ENCODE measurements at regions not wholly inside any gene's neighbourhood (a gene's known extent, or its start where the extent isn't known, plus 50 kb on each side); places are given as distances from the start of the nearest gene placed in this dataset.
A peak's percentile ranks its signal among the peaks of the same experiment; 100 is the strongest.

- no peak for DNase-seq (ENCODE audit: low spot score)
- Histone ChIP-seq H2AFZ (no peak overlapping the region), H3K79me2 (no peaks in the 10 kb centered on the region), H3K36me3 (replicated peaks; ENCODE audit: insufficient read depth, low read depth) (no peaks in the 10 kb centered on the region), H3K27ac (no peak overlapping the region), H3K9me2 (replicated peaks; ENCODE audit: insufficient read depth) (no peaks in the 10 kb centered on the region), H3K27me3 (no peaks in the 10 kb centered on the region), H3K4me1 (ENCODE audit: insufficient read depth) (peaks cover 9% of the 10 kb centered on the region), H4K20me1 (ENCODE audit: insufficient read depth, poor library complexity, severe bottlenecking) (no peaks in the 10 kb centered on the region), H3K4me2 (no peak overlapping the region), H3K9me3 (ENCODE audit: low read depth) (no peaks in the 10 kb centered on the region), H3K4me3 (no peak overlapping the region)
- TF ChIP-seq EZH2 (IDR thresholded peaks at IDR 0.05; ENCODE audit: borderline replicate concordance) (no peak), EZH2phosphoT487 (IDR thresholded peaks at IDR 0.05; ENCODE audit: low read depth, severe bottlenecking, unreplicated experiment) (no peak)
- WGBS (ENCODE audit: low lambda C conversion rate, missing lambda C conversion rate) = 56% methylated on average over 5 of the region's 5 CpGs
These were observed 169.4 kb upstream of the ZNF462 start for GRCh38 chr9:106693558-106693957.

GRCh38 chr9:106696804-106697203 lies 166.2 kb upstream of the ZNF462 start:
- Histone ChIP-seq H3K36me3 (replicated peaks; ENCODE audit: insufficient read depth, low read depth) (no peaks in the 10 kb centered on the region), H3K9me2 (replicated peaks; ENCODE audit: insufficient read depth) (no peaks in the 10 kb centered on the region), H3K4me3 (no peak overlapping the region), H3K79me2 (no peaks in the 10 kb centered on the region), H3K4me2 (no peak overlapping the region), H3K9me3 (ENCODE audit: low read depth) (no peaks in the 10 kb centered on the region), H3K27ac (no peak overlapping the region), H3K4me1 (ENCODE audit: insufficient read depth) (peaks cover 9% of the 10 kb centered on the region), H2AFZ (no peak overlapping the region), H4K20me1 (ENCODE audit: insufficient read depth, poor library complexity, severe bottlenecking) (no peaks in the 10 kb centered on the region), H3K27me3 (no peaks in the 10 kb centered on the region)
- no peak for DNase-seq (ENCODE audit: low spot score)
- 84% methylated on average over 4 of the region's 4 CpGs for WGBS (ENCODE audit: low lambda C conversion rate, missing lambda C conversion rate)
- TF ChIP-seq CTCF (IDR thresholded peaks at IDR 0.05; ENCODE audit: poor library complexity) (no peak), EZH2phosphoT487 (IDR thresholded peaks at IDR 0.05; ENCODE audit: low read depth, severe bottlenecking, unreplicated experiment) (no peak), EZH2 (IDR thresholded peaks at IDR 0.05; ENCODE audit: borderline replicate concordance) (no peak)

- Histone ChIP-seq H3K27me3 (no peaks in the 10 kb centered on the region), H3K9me2 (replicated peaks; ENCODE audit: insufficient read depth) (no peaks in the 10 kb centered on the region), H3K4me3 (no peak overlapping the region), H4K20me1 (ENCODE audit: insufficient read depth, poor library complexity, severe bottlenecking) (no peaks in the 10 kb centered on the region), H3K79me2 (no peaks in the 10 kb centered on the region), H3K4me2 (peak overlapping the region; percentile 66), H3K4me1 (ENCODE audit: insufficient read depth) (peaks cover 9% of the 10 kb centered on the region), H3K9me3 (ENCODE audit: low read depth) (no peaks in the 10 kb centered on the region), H2AFZ (no peak overlapping the region), H3K36me3 (replicated peaks; ENCODE audit: insufficient read depth, low read depth) (no peaks in the 10 kb centered on the region), H3K27ac (no peak overlapping the region)
- WGBS (ENCODE audit: low lambda C conversion rate, missing lambda C conversion rate) = 63% methylated on average over 8 of the region's 8 CpGs
- TF ChIP-seq CTCF (IDR thresholded peaks at IDR 0.05; ENCODE audit: poor library complexity) (no peak), EZH2 (IDR thresholded peaks at IDR 0.05; ENCODE audit: borderline replicate concordance) (no peak), EZH2phosphoT487 (IDR thresholded peaks at IDR 0.05; ENCODE audit: low read depth, severe bottlenecking, unreplicated experiment) (no peak)
- no peak for DNase-seq (ENCODE audit: low spot score)
These were observed 165.6 kb upstream of the ZNF462 start for GRCh38 chr9:106697390-106697749.

GRCh38 chr9:106697750-106698502 lies 165.0 kb upstream of the ZNF462 start:
- H3K9me2 ChIP-seq (replicated peaks; ENCODE audit: insufficient read depth) = no peaks in the 10 kb centered on the region
- H3K79me2 ChIP-seq = no peaks in the 10 kb centered on the region
- DNase-seq (ENCODE audit: low spot score) = peak; percentile 68
- peaks cover 9% of the 10 kb centered on the region for H3K4me1 ChIP-seq (ENCODE audit: insufficient read depth)
- H3K4me3 ChIP-seq = no peak overlapping the region
- no peak overlapping the region for H2AFZ ChIP-seq
- no peaks in the 10 kb centered on the region for H3K27me3 ChIP-seq
- no peaks in the 10 kb centered on the region for H3K9me3 ChIP-seq (ENCODE audit: low read depth)
- peak overlapping the region; percentile 66 for H3K4me2 ChIP-seq
- TF ChIP-seq EZH2 (IDR thresholded peaks at IDR 0.05; ENCODE audit: borderline replicate concordance) (no peak), EZH2phosphoT487 (IDR thresholded peaks at IDR 0.05; ENCODE audit: low read depth, severe bottlenecking, unreplicated experiment) (no peak), CTCF (IDR thresholded peaks at IDR 0.05; ENCODE audit: poor library complexity) (no peak)
- no peaks in the 10 kb centered on the region for H4K20me1 ChIP-seq (ENCODE audit: insufficient read depth, poor library complexity, severe bottlenecking)
- no peaks in the 10 kb centered on the region for H3K36me3 ChIP-seq (replicated peaks; ENCODE audit: insufficient read depth, low read depth)
- H3K27ac ChIP-seq = peak overlapping the region; percentile 60
- WGBS (ENCODE audit: low lambda C conversion rate, missing lambda C conversion rate) = 45% methylated on average over 16 of the region's 16 CpGs

Data from hepatocyte (in vitro differentiated cells).